Esophagus squamous epithelium (tissue), 4 donors: ENCODE measurements at regions not wholly inside any gene's neighbourhood (a gene's known extent, or its start where the extent isn't known, plus 50 kb on each side); places are given as distances from the start of the nearest gene placed in this dataset.

Experiments
- POLR2A ChIP-seq, 4 donors: fragments of 450-650 bp; IDR thresholded peaks; one replicate each; pipeline ENCODE4 v1.6.1; 2017; ENCODE audit warnings: antibody characterized with exemption in 4 of 4, mild to moderate bottlenecking in 4 of 4, moderate library complexity in 3 of 4
- TF ChIP-seq, protein P1 (sequence below), 6 experiments: fragments of 450-650 bp in 4 of 6; fragments of 200-600 bp in 2 of 6; sonication (generic) in 2 of 6; IDR thresholded peaks; one replicate each; pipeline ENCODE4 v1.5.1; 2016 to 2019; ENCODE audit warnings: antibody characterized with exemption in 6 of 6, mild to moderate bottlenecking in 4 of 6, moderate library complexity in 4 of 6

DNA sequence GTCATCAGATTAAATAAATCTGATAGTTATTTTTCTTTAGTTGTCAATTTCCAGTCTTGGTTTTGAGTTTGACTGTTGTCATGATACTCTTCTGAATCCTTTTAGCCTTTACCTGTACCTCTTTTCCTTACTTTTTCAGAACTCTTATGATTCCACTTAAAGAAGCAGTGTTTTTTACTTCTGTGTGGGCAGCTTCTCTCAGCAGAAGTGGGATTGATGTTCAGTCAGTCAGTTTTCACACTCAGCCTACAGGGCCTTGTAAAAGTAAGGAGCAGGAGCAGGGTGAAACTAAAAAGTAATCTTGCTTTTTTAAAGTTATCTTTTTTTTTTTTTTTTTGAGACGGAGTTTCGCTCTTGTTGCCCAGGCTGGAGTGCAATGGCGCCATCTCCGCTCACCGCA is 75.1 kb downstream of the HAUS1 start:
- no peak for TF ChIP-seq POLR2A (IDR thresholded peaks at IDR 0.05)
- TF ChIP-seq, protein P1, sequence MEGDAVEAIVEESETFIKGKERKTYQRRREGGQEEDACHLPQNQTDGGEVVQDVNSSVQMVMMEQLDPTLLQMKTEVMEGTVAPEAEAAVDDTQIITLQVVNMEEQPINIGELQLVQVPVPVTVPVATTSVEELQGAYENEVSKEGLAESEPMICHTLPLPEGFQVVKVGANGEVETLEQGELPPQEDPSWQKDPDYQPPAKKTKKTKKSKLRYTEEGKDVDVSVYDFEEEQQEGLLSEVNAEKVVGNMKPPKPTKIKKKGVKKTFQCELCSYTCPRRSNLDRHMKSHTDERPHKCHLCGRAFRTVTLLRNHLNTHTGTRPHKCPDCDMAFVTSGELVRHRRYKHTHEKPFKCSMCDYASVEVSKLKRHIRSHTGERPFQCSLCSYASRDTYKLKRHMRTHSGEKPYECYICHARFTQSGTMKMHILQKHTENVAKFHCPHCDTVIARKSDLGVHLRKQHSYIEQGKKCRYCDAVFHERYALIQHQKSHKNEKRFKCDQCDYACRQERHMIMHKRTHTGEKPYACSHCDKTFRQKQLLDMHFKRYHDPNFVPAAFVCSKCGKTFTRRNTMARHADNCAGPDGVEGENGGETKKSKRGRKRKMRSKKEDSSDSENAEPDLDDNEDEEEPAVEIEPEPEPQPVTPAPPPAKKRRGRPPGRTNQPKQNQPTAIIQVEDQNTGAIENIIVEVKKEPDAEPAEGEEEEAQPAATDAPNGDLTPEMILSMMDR (IDR thresholded peaks at IDR 0.05): no peak
